Stimulated activated CD4-positive, alpha-beta T cell treated with anti-CD3 and anti-CD28 coated beads, Interleukin-1b, Interleukin-23, amount 100 ng/mL, for 48 hours (primary cell): ENCODE measurements at regions not wholly inside any gene's neighbourhood (a gene's known extent, or its start where the extent isn't known, plus 50 kb on each side); places are given as distances from the start of the nearest gene placed in this dataset.

Source experiments
- DNase-seq: peaks from one replicate; pipeline ENCODE4 v3.0.0-alpha.2; 2020

- no peak for DNase-seq
These were observed 129.9 kb upstream of the ARID1B start for GRCh38 chr6:156647140-156647784.

- DNase-seq: no peak
These were observed 130.7 kb upstream of the ARID1B start for GRCh38 chr6:156646496-156646895.

GRCh38 chr6:156645097-156645496 is 132.1 kb upstream of the ARID1B start:
- DNase-seq: no peak

- DNase-seq: no peak
These were observed 138.0 kb upstream of the ARID1B start for GRCh38 chr6:156639009-156639721.

GRCh38 chr6:156638581-156638980 is 138.6 kb upstream of the ARID1B start:
- DNase-seq: no peak

- DNase-seq: no peak
These were observed 142.2 kb upstream of the ARID1B start for GRCh38 chr6:156634951-156635371.

- no peak for DNase-seq
These were observed 143.1 kb upstream of the ARID1B start for GRCh38 chr6:156634048-156634447.

- DNase-seq: no peak
These were observed 143.9 kb upstream of the ARID1B start for GRCh38 chr6:156633291-156633690.

- DNase-seq: no peak
These were observed 146.4 kb upstream of the ARID1B start for GRCh38 chr6:156630613-156631302.

- no peak for DNase-seq
These were observed 148.4 kb upstream of the ARID1B start for GRCh38 chr6:156628805-156629204.

GRCh38 chr6:156627524-156627923 is 149.7 kb upstream of the ARID1B start:
- no peak for DNase-seq

GRCh38 chr6:156622185-156622584 is 155.0 kb upstream of the ARID1B start:
- DNase-seq: no peak

GRCh38 chr6:156620331-156620730 is 156.8 kb upstream of the ARID1B start:
- DNase-seq: no peak

GRCh38 chr6:156618600-156619205 is 158.5 kb upstream of the ARID1B start:
- no peak for DNase-seq

- DNase-seq: no peak
These were observed 159.2 kb upstream of the ARID1B start for GRCh38 chr6:156617941-156618340.

- no peak for DNase-seq
These were observed 159.8 kb upstream of the ARID1B start for GRCh38 chr6:156617376-156617775.

GRCh38 chr6:156616495-156616894 is 160.7 kb upstream of the ARID1B start:
- no peak for DNase-seq

- no peak for DNase-seq
These were observed 163.2 kb upstream of the ARID1B start for GRCh38 chr6:156613996-156614395.

- DNase-seq: no peak
These were observed 164.8 kb upstream of the ARID1B start for GRCh38 chr6:156612361-156612760.

GRCh38 chr6:156602066-156602385 is 175.2 kb upstream of the ARID1B start:
- DNase-seq: no peak

- DNase-seq: no peak
These were observed 175.8 kb upstream of the ARID1B start for GRCh38 chr6:156601152-156602065.

- DNase-seq: no peak
These were observed 176.5 kb upstream of the ARID1B start for GRCh38 chr6:156600678-156601077.
